HG03432 (cell line): ENCODE measurements at regions not wholly inside any gene's neighbourhood (a gene's known extent, or its start where the extent isn't known, plus 50 kb on each side); places are given as distances from the start of the nearest gene placed in this dataset.
"Not testable (repeated sequence)": the region's sequence is repeated elsewhere in the genome, so short reads cannot be mapped to it uniquely, and the experiment has no call there.

Experiments
- ATAC-seq: cut with Tn5 transposase; IDR thresholded peaks from one replicate; pipeline ENCODE4 v1.9.1; 2021; ENCODE audit warnings: mild to moderate bottlenecking, moderate library complexity; ENCODE audit not compliant: unreplicated experiment

GRCh38 chr6:121593011-121593641 is 157.7 kb downstream of the GJA1 start:
- no peak for ATAC-seq

GRCh38 chr6:121594053-121594452 is 158.6 kb downstream of the GJA1 start:
- no peak for ATAC-seq

GRCh38 chr6:121595646-121596045 is 160.2 kb downstream of the GJA1 start:
- no peak for ATAC-seq

GRCh38 chr6:121596441-121596840 is 161.0 kb downstream of the GJA1 start:
- ATAC-seq: no peak

GRCh38 chr6:121597654-121598053 is 162.2 kb downstream of the GJA1 start:
- ATAC-seq: no peak

- not testable (repeated sequence) for ATAC-seq
These were observed 163.9 kb downstream of the GJA1 start for GRCh38 chr6:121599331-121599730.

- no peak for ATAC-seq
These were observed 165.1 kb downstream of the GJA1 start for GRCh38 chr6:121600389-121601168.

GRCh38 chr6:121603486-121603885 is 168.0 kb downstream of the GJA1 start:
- no peak for ATAC-seq

- ATAC-seq: no peak
These were observed 172.3 kb downstream of the GJA1 start for GRCh38 chr6:121607721-121608120.

GRCh38 chr6:121608270-121608669 is 172.8 kb downstream of the GJA1 start:
- no peak for ATAC-seq

- no peak for ATAC-seq
These were observed 173.8 kb downstream of the GJA1 start for GRCh38 chr6:121609281-121609680.

- no peak for ATAC-seq
These were observed 177.5 kb downstream of the GJA1 start for GRCh38 chr6:121612927-121613326.

GRCh38 chr6:121614115-121614514 is 178.7 kb downstream of the GJA1 start:
- ATAC-seq: no peak

- no peak for ATAC-seq
These were observed 180.0 kb downstream of the GJA1 start for GRCh38 chr6:121615493-121615892.

- no peak for ATAC-seq
These were observed 181.0 kb downstream of the GJA1 start for GRCh38 chr6:121616406-121616805.

- ATAC-seq: no peak
These were observed 181.9 kb downstream of the GJA1 start for GRCh38 chr6:121617388-121617787.

- no peak for ATAC-seq
These were observed 183.6 kb downstream of the GJA1 start for GRCh38 chr6:121619013-121619412.

GRCh38 chr6:121619987-121620740 is 184.7 kb downstream of the GJA1 start:
- ATAC-seq: no peak

- ATAC-seq: no peak
These were observed 192.3 kb downstream of the GJA1 start for GRCh38 chr6:121627761-121628160.

GRCh38 chr6:121630716-121631115 is 195.3 kb downstream of the GJA1 start:
- ATAC-seq: no peak

- not testable (repeated sequence) for ATAC-seq
These were observed 196.3 kb downstream of the GJA1 start for GRCh38 chr6:121631752-121632151.

GRCh38 chr6:121633309-121633708 is 197.9 kb downstream of the GJA1 start:
- ATAC-seq: no peak
